GM23338 (cell line): ENCODE measurements at regions not wholly inside any gene's neighbourhood (a gene's known extent, or its start where the extent isn't known, plus 50 kb on each side); places are given as distances from the start of the nearest gene placed in this dataset.

ENCODE experiments used
- CREB1 ChIP-seq: fragments of 250-450 bp; sonication (Bioruptor Pico); IDR thresholded peaks from 2 replicates; pipeline ENCODE4 v1.5.0; 2020; ENCODE audit warnings: low read depth, mild to moderate bottlenecking, moderate library complexity
- EZH2 ChIP-seq: fragments of 200-600 bp; sonication (generic); IDR thresholded peaks from one replicate; pipeline ENCODE4 v1.8.0; 2017; ENCODE audit warnings: antibody characterized with exemption, mild to moderate bottlenecking, low read depth; ENCODE audit not compliant: unreplicated experiment
- EZH2phosphoT487 ChIP-seq: fragments of 200-600 bp; sonication (generic); IDR thresholded peaks from one replicate; pipeline ENCODE4 v1.8.1; 2018; ENCODE audit warnings: antibody characterized with exemption; ENCODE audit not compliant: unreplicated experiment
- JUNB ChIP-seq: IDR thresholded peaks from one replicate; pipeline ENCODE4 v1.6.1; 2016; ENCODE audit warnings: antibody characterized with exemption; ENCODE audit not compliant: unreplicated experiment
- NANOG ChIP-seq: IDR thresholded peaks from 2 replicates; pipeline ENCODE4 v1.6.1; 2016; ENCODE audit warnings: antibody characterized with exemption, borderline replicate concordance
- POLR2AphosphoS5 ChIP-seq: IDR thresholded peaks from 2 replicates; pipeline ENCODE4 v1.6.1; 2016; ENCODE audit warnings: antibody characterized with exemption, low read depth
- REST ChIP-seq: IDR thresholded peaks from one replicate; pipeline ENCODE4 v1.6.1; 2018; ENCODE audit warnings: antibody characterized with exemption; ENCODE audit not compliant: unreplicated experiment
- ZNF114 ChIP-seq: fragments of 250-450 bp; sonication (Bioruptor Pico); IDR thresholded peaks from 2 replicates; pipeline ENCODE4 v1.5.0; 2020; ENCODE audit warnings: mild to moderate bottlenecking, moderate library complexity
- ZNF331 ChIP-seq: fragments of 250-450 bp; sonication (Bioruptor Pico); IDR thresholded peaks from 2 replicates; pipeline ENCODE4 v1.5.0; 2020; ENCODE audit warnings: low read depth, mild to moderate bottlenecking, moderate library complexity
- ZNF462 ChIP-seq: fragments of 250-450 bp; sonication (Bioruptor Pico); IDR thresholded peaks from 2 replicates; pipeline ENCODE4 v1.5.0; 2020; ENCODE audit warnings: mild to moderate bottlenecking, moderate library complexity
- TF ChIP-seq, protein P1 (sequence below), 2 experiments: fragments of 200-600 bp in 1 of 2; sonication (generic) in 1 of 2; conservative IDR thresholded peaks; 2 replicates each; pipeline versions ENCODE4 v1.5.1 to v1.6.1; 2016 to 2017; ENCODE audit warnings: antibody characterized with exemption in 2 of 2, low read depth in 2 of 2, mild to moderate bottlenecking in 2 of 2, moderate library complexity in 1 of 2
- TF ChIP-seq, protein P2 (sequence below): IDR thresholded peaks from 2 replicates; pipeline ENCODE4 v1.6.1; 2016; ENCODE audit warnings: antibody characterized with exemption

GRCh38 chrX:123121241-123121640 lies 62.8 kb upstream of the GRIA3 start:
- TF ChIP-seq, protein P1, sequence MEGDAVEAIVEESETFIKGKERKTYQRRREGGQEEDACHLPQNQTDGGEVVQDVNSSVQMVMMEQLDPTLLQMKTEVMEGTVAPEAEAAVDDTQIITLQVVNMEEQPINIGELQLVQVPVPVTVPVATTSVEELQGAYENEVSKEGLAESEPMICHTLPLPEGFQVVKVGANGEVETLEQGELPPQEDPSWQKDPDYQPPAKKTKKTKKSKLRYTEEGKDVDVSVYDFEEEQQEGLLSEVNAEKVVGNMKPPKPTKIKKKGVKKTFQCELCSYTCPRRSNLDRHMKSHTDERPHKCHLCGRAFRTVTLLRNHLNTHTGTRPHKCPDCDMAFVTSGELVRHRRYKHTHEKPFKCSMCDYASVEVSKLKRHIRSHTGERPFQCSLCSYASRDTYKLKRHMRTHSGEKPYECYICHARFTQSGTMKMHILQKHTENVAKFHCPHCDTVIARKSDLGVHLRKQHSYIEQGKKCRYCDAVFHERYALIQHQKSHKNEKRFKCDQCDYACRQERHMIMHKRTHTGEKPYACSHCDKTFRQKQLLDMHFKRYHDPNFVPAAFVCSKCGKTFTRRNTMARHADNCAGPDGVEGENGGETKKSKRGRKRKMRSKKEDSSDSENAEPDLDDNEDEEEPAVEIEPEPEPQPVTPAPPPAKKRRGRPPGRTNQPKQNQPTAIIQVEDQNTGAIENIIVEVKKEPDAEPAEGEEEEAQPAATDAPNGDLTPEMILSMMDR (conservative IDR thresholded peaks at IDR 0.05; ENCODE audit: low read depth in 2 of 2): no peak
- TF ChIP-seq ZNF331 (CRISPR knock-in tag): no peak
- TF ChIP-seq, protein P2, sequence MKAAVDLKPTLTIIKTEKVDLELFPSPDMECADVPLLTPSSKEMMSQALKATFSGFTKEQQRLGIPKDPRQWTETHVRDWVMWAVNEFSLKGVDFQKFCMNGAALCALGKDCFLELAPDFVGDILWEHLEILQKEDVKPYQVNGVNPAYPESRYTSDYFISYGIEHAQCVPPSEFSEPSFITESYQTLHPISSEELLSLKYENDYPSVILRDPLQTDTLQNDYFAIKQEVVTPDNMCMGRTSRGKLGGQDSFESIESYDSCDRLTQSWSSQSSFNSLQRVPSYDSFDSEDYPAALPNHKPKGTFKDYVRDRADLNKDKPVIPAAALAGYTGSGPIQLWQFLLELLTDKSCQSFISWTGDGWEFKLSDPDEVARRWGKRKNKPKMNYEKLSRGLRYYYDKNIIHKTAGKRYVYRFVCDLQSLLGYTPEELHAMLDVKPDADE: no peak
- TF ChIP-seq EZH2: no peak
- TF ChIP-seq POLR2AphosphoS5: no peak
- TF ChIP-seq REST: no peak
- no peak for TF ChIP-seq ZNF114 (CRISPR knock-in tag)
- no peak for TF ChIP-seq EZH2phosphoT487
- TF ChIP-seq CREB1 (CRISPR knock-in tag): no peak
- TF ChIP-seq ZNF462 (CRISPR knock-in tag): no peak
- TF ChIP-seq NANOG: no peak
- no peak for TF ChIP-seq JUNB
